ENCODE measurements at regions not wholly inside any gene's neighbourhood (a gene's known extent, or its start where the extent isn't known, plus 50 kb on each side); places are given as distances from the start of the nearest gene placed in this dataset.

GRCh38 chr14:44010071-44010470 lies 497.0 kb downstream of the FSCB start:
- DNase-seq (ENCODE audit: low read depth in 3 of 3) = no peak

GRCh38 chr14:44009642-44010041 lies 497.4 kb downstream of the FSCB start:
- no peak for DNase-seq (ENCODE audit: low read depth in 3 of 3)

- no peak for DNase-seq (ENCODE audit: low read depth in 3 of 3)
These were observed 518.1 kb downstream of the FSCB start for GRCh38 chr14:43988989-43989388.

- DNase-seq (ENCODE audit: low read depth in 3 of 3) = no peak
These were observed 523.4 kb downstream of the FSCB start for GRCh38 chr14:43983721-43984120.

GRCh38 chr14:43981135-43981768 lies 525.8 kb downstream of the FSCB start:
- no peak for DNase-seq (ENCODE audit: low read depth in 3 of 3)

- no peak for DNase-seq (ENCODE audit: low read depth in 3 of 3)
These were observed 550.3 kb downstream of the FSCB start for GRCh38 chr14:43956741-43957140.

GRCh38 chr14:43949400-43949799 lies 557.7 kb downstream of the FSCB start:
- DNase-seq (ENCODE audit: low read depth in 3 of 3) = no peak

GRCh38 chr14:43939836-43940235 lies 567.2 kb downstream of the FSCB start:
- no peak for DNase-seq (ENCODE audit: low read depth in 3 of 3)

- no peak for DNase-seq (ENCODE audit: low read depth in 3 of 3)
These were observed 568.3 kb downstream of the FSCB start for GRCh38 chr14:43938588-43939281.

- no peak for DNase-seq (ENCODE audit: low read depth in 3 of 3)
These were observed 570.1 kb downstream of the FSCB start for GRCh38 chr14:43937001-43937400.

GRCh38 chr14:43934102-43934501 lies 573.0 kb downstream of the FSCB start:
- DNase-seq (ENCODE audit: low read depth in 3 of 3) = no peak

- DNase-seq (ENCODE audit: low read depth in 3 of 3) = no peak
These were observed 592.9 kb downstream of the FSCB start for GRCh38 chr14:43914041-43914693.

GRCh38 chr14:43903209-43903608 lies 603.9 kb downstream of the FSCB start:
- no peak for DNase-seq (ENCODE audit: low read depth in 3 of 3)

- no peak for DNase-seq (ENCODE audit: low read depth in 3 of 3)
These were observed 605.0 kb downstream of the FSCB start for GRCh38 chr14:43901911-43902673.

- no peak for DNase-seq (ENCODE audit: low read depth in 3 of 3)
These were observed 606.9 kb downstream of the FSCB start for GRCh38 chr14:43900173-43900655.

GRCh38 chr14:43898687-43899086 lies 608.4 kb downstream of the FSCB start:
- DNase-seq (ENCODE audit: low read depth in 3 of 3) = no peak

- no peak for DNase-seq (ENCODE audit: low read depth in 3 of 3)
These were observed 611.0 kb downstream of the FSCB start for GRCh38 chr14:43896044-43896443.

GRCh38 chr14:43894534-43894933 lies 612.5 kb downstream of the FSCB start:
- no peak for DNase-seq (ENCODE audit: low read depth in 3 of 3)

- DNase-seq (ENCODE audit: low read depth in 3 of 3) = no peak
These were observed 619.6 kb downstream of the FSCB start for GRCh38 chr14:43887523-43887922.

GRCh38 chr14:43877351-43877960 lies 629.6 kb downstream of the FSCB start:
- DNase-seq (ENCODE audit: low read depth in 3 of 3) = no peak

- no peak for DNase-seq (ENCODE audit: low read depth in 3 of 3)
These were observed 634.1 kb downstream of the FSCB start for GRCh38 chr14:43872752-43873655.
